ENCODE measurements at regions not wholly inside any gene's neighbourhood (a gene's known extent, or its start where the extent isn't known, plus 50 kb on each side); places are given as distances from the start of the nearest gene placed in this dataset.
"Not testable (repeated sequence)": the region's sequence is repeated elsewhere in the genome, so short reads cannot be mapped to it uniquely, and the experiment has no call there.

DNA sequence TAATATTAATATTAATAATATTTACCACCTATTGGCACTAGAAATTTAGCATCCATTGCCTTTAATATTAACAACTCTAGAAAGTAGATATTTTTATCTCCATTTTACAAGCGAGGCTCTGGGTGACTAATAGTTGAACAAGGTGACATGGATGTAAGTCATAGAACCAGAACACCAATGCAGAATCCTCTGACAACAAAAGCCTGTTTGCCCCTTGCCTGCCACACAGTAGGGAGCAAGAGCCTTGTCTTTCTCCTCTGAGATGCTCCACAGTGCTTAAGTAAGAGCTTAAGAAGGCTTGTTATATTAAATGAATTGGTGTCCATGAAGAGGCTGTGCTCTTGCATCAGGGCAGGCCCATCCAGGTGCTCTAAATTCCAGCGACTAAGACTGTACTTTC lies 51.2 kb upstream of the LBX1 start:
- DNase-seq (ENCODE audit: low read depth), result no peak

DNA sequence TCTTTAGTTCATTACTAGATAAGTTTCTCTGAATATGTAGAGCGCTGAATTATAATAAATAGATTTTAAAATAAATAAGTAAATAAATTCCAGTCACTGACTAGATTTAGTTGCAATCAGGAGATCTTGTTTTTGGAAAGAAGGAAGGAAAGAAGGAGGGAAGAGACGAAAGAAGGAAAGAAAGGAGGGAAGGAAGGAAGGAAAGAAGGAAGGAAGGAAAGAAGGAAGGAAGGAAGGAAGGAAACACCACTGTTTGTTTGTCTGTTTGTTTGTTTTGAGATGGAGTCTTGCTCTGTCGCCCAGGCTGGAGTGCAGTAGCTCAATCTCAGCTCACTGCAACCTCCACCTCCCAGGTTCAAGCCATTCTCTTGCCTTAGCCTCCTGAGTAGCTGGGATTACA lies 51.7 kb upstream of the LBX1 start:
- DNase-seq (ENCODE audit: low read depth), result not testable (repeated sequence)

DNA sequence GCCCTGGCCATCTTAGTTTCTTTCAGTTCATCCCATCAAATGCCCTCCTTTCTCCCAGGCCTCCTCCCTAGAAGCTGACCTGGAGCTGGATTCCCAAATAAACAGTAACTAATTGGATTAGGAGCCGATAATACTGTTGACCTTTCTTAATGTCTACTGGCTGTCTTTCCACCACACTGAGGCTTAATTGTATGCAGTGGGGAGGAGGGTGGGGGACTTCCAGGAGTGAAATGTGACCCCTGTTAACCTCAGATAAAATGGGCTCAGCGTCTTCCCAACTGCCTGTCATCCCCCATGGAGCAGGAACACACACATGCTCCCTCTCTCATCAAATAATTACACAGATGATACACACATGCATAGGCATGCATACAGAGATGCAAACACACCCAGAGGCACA lies 53.7 kb upstream of the LBX1 start:
- no peak for DNase-seq (ENCODE audit: low read depth)

DNA sequence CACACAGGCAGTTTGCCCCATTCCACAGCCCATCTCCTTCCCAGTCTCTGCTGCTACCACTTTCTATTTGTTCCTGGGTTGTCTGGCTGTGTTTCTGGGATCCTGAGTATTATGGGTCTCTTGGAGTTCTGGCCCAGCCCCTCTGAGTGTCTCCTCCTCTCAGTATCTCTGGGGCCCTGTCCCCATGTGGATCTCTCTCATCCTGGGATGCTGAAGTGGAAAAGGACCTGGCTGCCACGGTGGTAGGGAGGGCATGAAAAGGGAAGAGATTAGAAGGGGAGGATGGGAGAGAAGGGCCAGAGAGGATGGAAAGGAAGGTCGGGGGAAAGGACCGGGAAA lies 54.5 kb upstream of the LBX1 start:
- no peak for DNase-seq (ENCODE audit: low read depth)

DNA sequence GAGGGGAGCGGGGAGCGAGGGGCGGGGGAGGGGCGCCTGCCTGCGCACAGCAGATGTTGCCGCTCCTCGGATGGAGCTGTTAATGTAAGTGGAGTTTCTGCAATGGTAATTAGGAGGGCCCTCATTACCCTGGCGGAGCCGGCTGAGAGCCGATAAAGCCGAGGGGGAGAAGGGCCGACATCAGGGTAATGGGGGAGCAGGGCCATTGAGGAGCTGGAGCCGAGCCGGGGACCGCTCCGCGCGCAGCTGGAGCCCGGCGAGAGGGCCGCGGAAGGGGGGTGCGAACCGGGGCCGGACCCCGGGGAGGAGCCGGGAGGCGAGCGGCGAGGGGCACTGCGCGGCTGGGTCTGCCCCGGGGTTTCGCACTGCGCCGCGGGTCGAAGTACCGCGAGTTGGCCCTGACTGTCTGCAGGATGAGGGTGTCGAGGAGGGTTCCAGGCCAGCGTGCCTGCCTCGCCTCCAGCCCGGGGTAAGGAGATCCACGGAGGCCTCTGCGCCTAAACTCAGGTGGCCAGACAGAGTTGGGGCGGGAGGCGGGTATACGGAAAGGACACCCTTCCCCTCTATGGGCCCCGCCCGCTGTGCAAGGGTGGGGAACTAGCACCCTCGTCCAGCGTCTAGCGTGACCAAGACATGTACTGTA lies 55.0 kb upstream of the LBX1 start:
- DNase-seq (ENCODE audit: low read depth), result no peak

DNA sequence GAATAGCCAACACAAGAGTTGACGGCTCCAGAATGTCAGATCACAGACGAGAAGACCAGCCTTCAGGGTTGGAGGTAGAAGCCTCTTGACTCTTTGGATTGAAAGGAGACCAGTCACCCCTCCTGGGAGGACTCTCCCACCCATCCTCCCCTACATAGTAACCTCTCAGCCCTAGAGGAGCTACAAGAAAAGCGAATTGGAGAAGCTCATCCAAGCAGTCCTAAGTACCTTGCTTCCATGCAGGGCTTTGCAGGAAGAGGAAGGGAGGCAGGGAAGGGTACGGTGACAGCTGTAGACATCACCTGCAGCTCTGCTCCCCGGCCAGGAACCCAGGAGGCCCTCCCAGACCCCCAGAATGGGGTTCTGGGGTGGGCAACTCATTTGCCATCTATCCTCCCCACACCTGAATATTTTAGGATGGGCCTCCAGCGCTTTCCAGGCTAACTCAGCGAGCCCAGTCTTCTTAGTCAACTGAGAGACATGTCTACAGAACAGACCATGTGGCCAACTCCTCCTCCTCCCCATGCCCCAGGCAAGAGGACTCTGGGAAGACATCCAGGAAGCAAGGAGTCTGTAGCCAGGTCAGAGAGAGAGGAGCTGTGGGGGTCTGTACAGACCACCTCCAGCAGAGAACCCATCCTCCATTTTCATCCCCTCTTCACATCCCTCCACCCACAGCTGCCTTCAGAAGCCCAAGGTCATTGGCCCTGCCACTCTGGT lies 55.6 kb upstream of the LBX1 start:
- DNase-seq (ENCODE audit: low read depth), result no peak

DNA sequence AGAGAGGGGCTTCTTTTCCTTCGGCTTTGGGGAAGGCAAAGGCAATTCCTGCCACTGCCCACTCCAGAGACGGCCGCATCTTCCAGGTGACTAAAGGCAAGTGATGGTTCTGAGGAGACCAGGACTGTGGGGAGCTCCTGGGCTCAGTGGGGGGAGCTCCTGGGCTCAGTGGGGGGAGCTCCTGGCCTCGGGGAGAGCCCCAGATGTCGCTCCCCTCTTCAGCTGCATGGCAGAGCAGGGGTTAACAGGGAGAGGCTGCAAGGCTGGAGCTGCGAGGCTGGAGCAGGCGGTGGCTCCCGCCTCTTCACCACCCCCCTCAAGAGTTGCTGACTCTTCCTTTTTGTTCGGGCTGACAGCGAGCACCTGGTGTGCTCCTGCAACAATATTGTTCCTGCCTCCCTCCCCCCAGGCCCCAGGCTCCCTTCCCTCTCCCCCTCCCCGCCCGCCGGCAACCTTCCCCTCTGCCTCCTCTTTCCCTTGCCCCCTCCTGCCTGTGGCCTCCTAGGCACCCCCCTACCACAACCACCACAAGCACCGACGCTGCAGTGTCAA lies 56.3 kb upstream of the LBX1 start:
- no peak for DNase-seq (ENCODE audit: low read depth)

DNA sequence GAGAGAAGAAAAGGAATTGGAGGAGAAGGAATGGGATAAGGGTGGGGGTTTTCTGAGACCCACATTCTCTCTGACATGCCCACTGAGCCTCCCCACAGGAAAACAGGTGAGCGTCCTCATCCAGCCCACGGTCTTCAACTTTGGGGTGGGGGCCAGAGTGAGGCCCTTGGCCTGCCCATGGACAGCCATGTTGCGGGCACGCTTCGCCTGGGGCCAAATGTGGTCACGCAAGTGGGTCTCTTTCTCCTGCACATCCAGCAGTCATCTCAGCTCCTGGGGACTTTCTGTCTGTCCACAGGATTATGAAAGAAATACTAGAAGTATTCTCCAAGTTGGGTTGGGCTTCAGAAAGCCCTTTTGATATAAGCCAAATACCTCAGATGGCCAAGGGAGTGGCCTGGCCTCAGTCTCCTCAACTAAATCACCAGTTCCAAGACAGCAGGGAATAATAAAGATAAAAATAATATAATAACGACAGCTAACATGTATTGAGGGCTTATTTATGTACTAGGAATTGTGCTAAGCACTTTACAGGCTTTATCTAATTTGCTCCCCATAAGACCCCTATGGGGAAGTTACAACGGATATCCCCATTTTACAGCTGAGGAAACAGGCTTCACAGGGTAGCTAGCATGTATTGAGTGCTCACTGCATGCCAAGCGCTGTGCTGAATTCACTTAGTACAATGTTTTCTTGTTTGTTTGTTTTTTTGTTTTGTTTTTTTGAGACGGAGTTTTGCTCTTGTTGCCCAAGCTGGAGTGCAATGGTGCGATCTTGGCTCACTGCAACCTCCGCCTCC lies 57.2 kb upstream of the LBX1 start:
- no peak for DNase-seq (ENCODE audit: low read depth)

DNA sequence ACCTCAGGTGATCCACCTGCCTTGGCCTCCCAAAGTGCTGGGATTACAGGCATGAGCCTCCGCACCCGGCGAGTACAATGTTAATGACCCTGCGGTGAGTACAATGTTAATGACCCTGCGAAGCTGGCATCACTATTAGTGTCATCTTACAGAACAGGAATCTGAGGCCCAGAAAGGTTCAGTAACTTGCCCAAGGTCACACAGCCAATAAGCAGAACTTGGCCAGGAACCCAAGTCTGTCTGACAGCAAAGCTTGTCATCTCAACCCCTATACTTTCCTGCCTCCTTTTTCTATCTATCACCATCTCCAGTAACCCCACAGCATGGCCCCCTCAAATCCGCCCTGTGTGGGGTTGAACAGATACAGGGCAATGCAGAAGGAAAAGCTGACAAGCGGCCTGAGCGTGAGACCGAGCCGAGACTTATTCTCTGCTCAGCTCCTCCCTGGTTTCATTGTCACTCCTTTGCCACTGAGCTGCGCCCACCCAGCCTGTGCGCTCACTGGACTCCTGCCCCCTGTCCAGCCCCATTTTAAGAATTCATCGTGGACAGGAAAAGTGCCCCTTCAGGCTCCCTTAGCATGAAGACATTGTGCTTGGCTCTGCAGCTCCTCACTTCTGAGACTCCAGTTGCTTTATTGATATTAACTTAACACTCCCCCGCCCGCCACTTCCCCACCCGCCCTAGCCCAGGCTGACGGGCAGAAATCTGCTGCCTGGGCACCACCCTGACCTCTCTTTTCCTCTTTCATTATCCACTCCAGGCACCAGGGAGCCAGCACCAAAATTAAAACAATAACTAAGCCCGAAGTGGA lies 58.1 kb upstream of the LBX1 start:
- no peak for DNase-seq (ENCODE audit: low read depth)

DNA sequence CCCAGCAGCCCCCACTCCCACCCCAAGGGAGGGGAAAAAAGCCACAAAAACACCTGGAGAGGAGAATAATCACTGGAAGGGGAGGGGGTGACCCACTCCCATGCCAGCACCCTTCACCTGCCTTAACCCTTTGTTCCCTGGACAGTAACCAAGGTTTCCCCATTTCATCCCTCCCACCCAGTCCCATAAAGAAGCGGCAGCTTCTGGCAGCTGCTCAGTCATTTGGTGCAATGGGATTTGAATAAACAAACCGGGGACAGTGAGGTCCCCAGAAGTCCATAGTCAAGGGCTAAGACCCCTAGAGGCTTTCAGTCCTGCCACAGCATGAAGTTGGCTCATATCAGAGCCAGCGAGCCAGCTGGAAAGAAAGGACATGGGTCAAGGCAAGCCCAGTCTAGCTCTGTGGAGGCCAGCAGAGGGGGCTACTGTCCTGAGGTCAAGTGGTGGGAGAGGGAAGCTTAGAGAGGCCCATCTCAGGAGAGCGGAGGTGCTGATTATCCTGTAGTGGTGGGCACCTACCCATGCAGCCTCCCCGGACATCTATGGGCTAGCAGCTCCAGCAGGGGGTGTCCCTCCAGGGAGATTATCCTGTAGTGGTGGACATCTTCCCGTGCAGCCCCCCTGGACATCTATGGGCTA lies 58.9 kb upstream of the LBX1 start:
- DNase-seq (ENCODE audit: low read depth), result no peak

DNA sequence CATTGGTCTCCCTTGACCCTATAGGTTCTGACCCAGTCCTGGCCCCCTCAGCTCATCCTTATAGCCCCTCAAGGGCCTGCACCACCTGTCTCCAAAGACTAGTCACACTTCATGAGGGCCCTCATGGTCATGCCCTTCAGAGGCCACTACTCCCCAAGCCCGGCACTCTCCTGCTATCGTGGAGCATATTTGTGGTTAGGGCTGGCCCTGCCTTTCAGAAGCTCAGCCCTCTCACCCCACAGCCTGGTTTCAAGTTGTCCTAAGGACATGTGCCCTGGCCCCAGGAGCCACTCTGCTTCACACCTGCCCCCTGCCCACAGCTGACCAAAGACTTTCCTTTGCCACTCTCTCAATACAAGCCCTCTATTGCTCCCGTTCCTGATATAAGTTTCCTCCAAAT lies 60.3 kb upstream of the LBX1 start:
- no peak for DNase-seq (ENCODE audit: low read depth)

DNA sequence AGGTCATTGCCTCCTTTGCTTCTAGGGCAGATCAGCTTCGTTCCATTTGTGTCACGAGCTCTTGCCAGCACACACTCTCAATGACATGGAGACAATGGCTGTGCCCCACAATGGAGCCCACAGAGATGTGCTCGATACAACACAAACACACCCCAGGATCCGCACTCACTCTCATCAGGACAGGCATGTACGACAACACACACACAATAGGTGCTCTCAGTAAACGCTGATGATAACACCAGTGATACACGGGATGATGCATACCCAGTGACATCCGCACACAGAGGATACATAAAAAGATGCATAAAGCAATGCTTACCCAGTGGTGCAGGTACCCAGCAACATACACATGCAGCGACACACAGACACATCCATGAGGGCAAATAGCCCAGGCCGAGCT lies 61.2 kb upstream of the LBX1 start:
- no peak for DNase-seq (ENCODE audit: low read depth)

DNA sequence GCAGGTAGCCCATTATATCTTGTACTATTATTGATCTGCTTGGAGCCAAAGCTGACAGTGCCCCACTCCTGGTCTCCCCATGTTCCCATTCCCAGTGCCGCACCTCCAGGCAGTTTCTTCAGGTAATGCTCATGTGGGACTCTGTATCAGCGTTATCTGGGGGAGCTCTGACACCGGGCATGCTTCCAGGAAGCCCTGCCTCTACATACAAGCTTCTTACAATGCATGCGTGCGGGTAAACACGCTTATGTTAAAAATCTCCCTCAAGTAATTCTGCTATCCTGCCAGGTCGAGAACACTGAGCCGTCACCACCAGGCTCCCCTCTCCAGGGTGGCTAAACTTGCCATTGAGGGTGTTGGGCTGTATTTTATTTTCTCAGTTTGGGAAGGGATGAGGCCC lies 61.6 kb upstream of the LBX1 start:
- DNase-seq (ENCODE audit: low read depth), result no peak

DNA sequence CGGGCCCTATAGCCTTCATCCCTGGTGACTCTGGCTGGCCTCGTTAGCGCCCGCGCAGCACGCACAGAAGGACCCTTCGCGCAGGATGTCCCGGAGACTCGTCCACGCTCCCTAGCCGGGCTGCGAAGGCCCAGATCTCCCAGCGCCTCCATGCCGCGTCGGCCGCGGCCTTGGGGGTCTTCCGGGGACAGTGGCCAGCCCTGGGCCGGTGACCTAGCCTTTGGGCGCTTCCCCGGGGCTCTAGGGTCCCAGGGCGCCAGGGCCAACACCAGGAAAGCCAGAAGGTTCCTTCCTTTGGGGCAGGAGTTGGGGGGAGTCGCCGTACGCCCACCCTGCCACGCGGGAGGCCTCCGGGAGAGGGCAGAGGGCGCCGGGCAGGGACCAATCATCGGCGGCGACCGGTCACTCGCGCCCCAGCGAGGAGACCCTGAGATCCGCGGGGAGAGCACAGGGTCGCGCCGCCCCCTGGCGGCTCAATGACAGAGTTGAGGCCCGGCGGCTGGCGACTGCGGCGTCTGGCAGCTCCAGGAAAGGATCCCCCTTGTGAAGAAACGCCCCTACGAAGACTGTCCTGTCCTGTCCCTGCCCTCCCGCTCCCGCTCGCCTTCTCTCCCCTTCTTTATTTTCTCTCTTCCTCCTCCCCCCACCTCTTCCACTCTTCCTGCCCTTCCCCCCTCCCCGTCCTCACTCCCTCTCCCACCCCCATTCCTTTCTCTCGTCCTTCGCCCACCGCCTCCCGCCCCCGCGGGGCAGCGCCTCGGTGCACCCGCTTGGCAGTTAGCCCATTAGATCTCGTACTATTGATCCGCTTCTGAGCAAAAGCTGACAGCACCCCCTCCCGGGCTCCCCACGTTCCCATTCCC lies 62.3 kb upstream of the LBX1 start:
- peak; percentile 24 for DNase-seq (ENCODE audit: low read depth)

DNA sequence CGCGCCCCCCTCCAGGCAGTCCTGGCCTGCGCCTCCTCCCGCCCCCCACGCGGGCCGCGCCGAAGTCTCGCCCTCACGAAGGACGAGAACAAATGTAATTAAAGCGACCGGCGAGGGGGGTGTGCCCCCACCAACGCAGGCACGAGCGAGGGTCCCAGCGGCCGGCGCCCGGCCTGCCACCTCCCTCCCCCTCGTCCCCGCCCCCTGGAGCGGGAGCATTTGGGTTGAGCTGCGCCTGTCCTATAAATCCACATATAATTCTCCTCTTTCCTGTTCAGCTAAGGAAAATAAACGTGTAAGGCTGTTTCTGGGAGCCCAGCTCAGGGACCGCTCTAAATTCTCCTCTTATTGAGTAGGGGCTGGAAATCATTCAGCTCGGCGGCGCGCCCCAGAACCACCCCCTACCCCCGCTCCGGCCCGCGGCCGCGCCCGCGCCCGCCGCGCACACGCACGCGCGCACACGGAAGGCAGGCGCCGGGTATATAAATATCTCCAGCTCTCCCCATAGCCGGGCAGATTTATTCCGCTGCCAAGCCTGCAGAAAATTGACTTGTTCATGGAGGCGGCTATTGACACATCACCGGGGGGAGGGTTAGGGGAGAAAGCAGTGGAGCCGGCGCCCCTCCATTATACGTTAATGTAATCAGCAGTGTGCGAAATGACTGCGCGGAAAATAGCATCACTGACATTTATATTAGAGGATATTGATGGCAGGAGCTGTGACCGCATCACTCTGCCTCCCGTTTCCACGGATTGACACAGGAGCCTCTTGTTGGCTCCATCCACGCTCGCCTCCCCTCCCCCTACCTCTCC lies 61.6 kb upstream of the BTRC start:
- no peak for DNase-seq (ENCODE audit: low read depth)

DNA sequence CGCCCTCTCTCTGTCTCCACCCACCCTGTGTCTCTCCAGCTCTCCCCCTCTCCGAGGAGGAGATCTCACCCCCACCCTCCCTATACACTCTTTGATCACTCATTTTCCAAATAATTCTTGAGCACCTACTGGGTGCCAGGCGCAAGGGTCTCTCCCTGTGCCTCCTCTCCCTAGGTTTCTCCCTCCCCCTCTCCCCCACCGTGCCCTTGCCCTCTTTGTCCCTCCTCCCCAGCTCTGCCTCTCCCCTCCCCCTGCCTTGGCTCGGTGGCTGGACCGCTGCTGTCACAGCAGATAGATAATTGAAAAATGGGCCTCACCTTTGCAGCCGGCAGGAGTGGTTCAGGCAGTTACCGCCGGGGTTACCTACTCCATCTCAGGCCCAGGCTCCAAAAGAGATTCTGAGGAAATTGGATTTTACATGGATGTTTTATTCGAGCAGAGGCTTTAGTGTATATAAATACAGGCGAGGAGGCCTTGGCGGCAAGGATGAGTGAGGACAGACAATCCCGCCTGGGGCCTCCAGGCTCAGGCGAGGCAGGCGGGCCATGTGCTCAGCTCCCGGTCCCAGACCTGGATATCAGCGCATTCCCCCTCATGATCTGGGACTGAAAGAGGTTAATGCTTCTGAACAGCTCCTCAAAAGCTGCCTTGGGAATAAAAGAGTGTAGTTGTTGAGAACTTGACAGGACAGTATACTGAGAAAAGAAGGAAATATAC lies 60.8 kb upstream of the BTRC start:
- DNase-seq (ENCODE audit: low read depth), result no peak

DNA sequence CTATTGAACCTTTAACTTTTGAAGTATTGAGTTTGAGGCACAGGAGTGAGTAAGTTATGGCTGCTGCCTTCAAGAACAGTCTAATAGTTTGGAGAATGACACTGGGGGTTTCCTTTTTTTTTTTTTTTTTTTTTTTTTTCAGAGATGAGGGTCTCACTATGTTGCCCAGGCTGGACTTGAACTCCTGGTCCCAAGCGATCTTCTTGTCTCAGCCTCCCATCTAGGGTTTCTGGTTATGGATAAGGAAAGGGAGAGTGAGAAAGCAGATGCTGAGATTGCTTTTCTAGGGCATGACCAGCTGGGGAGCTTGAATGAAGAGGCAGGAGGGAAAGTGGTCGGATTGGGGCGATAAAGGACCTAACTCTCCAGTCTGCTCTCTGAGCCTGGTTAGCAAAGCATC lies 59.9 kb upstream of the BTRC start:
- no peak for DNase-seq (ENCODE audit: low read depth)

DNA sequence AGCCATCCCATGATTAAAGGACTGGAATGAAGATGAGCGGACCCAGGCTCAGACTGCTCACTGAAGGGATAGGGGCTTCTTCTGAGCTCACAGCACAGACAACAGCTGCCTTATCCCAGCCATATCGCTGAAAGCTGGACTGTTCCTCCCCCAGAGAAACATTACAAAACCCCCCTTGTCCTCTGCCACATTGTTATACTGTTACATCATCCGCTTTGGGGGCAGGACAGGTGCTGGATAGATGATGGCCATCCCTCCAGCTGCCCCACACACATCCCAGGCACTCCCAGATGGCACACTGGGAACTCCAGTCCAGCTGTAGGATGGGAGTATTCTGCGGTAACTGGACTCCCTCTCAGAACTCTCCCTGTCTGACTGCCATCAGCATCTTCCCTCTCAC lies 58.7 kb upstream of the BTRC start:
- DNase-seq (ENCODE audit: low read depth), result no peak

DNA sequence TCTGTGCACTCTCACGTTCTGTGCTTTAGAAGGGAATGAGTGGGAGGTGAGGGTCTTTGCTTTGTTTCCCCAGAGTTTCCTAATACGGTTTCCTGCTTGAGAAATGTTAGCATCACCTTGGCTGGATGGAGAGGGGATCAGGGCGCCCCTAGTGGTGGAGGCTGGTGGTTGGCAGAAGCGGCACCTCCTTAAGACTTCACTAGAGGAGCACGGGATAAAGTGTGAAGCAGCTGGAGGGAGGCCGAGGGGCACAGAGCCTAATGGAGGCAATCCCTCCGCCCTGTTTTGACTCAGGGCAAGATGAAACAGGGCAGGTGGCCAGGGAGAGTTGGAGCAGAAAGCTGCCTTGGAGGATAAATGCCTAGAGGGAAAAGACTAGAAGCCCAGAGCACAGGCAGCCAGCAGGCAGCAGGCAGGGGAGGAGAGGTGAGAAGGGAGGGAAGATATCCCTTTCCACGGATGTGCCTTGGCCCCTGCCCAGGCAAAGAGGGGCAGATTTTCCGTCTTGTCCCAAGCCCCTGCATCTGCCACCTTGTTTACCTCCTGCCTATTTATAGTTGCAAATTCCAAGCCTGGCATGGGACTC lies 56.0 kb upstream of the BTRC start:
- peak; percentile 49 for DNase-seq (ENCODE audit: low read depth)

All from stimulated activated CD4-positive, alpha-beta T cell treated with anti-CD3 and anti-CD28 coated beads, Interleukin-2, amount 100 ng/mL, for 4 hours (primary cell).